WTC11 (cell line): ENCODE measurements at regions not wholly inside any gene's neighbourhood (a gene's known extent, or its start where the extent isn't known, plus 50 kb on each side); places are given as distances from the start of the nearest gene placed in this dataset.
"Not testable (repeated sequence)": the region's sequence is repeated elsewhere in the genome, so short reads cannot be mapped to it uniquely, and the experiment has no call there.

Experiments used
- ATAC-seq: fragments of 200-7000 bp; cut with Tn5 transposase; 2 replicates; pipeline ENCODE4 v1.10.0; 2021; ENCODE audit warnings: mild to moderate bottlenecking, moderate library complexity
- CTCF ChIA-PET: fragments of 300-600 bp; sonication (Branson Sonifier 250); formaldehyde crosslinking; loops from one replicate; lab custom pipeline; 2021; ENCODE audit warnings: antibody characterized with exemption; lab: Charles Lee
- POLR2A ChIA-PET: fragments of 350-600 bp; sonication (Branson Sonifier 250); formaldehyde crosslinking; loops from one replicate; lab custom pipeline; 2021; ENCODE audit warnings: antibody characterized with exemption; lab: Charles Lee
- DNase-seq: peaks from one replicate; pipeline ENCODE4 v3.0.0; 2021; ENCODE audit warnings: low spot score
- H3K27ac Mint-ChIP-seq: 2 replicates; pipeline ENCODE4 v1.8.0; 2021; ENCODE audit warnings: mixed read lengths
- H3K27me3 Mint-ChIP-seq: 2 replicates; pipeline ENCODE4 v1.8.0; 2021; ENCODE audit warnings: low read depth, mild to moderate bottlenecking, moderate library complexity, mixed read lengths
- H3K36me3 Mint-ChIP-seq: 2 replicates; pipeline ENCODE4 v1.8.0; 2021; ENCODE audit warnings: mixed read lengths
- H3K4me1 Mint-ChIP-seq: 2 replicates; pipeline ENCODE4 v1.8.0; 2022; ENCODE audit warnings: mixed read lengths
- H3K4me3 Mint-ChIP-seq: 2 replicates; pipeline ENCODE4 v1.8.0; 2021; ENCODE audit warnings: mild to moderate bottlenecking, moderate library complexity, mixed read lengths
- H3K9me3 Mint-ChIP-seq: 2 replicates; pipeline ENCODE4 v1.8.0; 2021; ENCODE audit warnings: mixed read lengths
- CDX4 ChIP-seq: fragments of 250-450 bp; sonication (Bioruptor Pico); IDR thresholded peaks from 2 replicates; pipeline ENCODE4 v1.9.0; 2021; ENCODE audit warnings: moderate library complexity, mild to moderate bottlenecking, inconsistent platforms, borderline replicate concordance
- FOXJ3 ChIP-seq: sonication (generic); formaldehyde crosslinking; IDR thresholded peaks from 2 replicates; pipeline ENCODE4 v1.9.0; 2021; ENCODE audit warnings: missing genetic modification reagents, mild to moderate bottlenecking, borderline replicate concordance
- GABPB1 ChIP-seq: sonication (generic); formaldehyde crosslinking; IDR thresholded peaks from 2 replicates; pipeline ENCODE4 v1.8.1; 2023; ENCODE audit warnings: mild to moderate bottlenecking, missing genetic modification reagents
- IRF1 ChIP-seq: sonication (generic); formaldehyde crosslinking; IDR thresholded peaks from 2 replicates; pipeline ENCODE4 v1.8.0; 2023; ENCODE audit warnings: missing genetic modification reagents
- IRF2 ChIP-seq: sonication (generic); formaldehyde crosslinking; IDR thresholded peaks from 2 replicates; pipeline ENCODE4 v1.8.0; 2022; ENCODE audit warnings: low read depth, missing genetic modification reagents, borderline replicate concordance
- JAZF1 ChIP-seq: fragments of 250-450 bp; sonication (Bioruptor Pico); IDR thresholded peaks from 2 replicates; pipeline ENCODE4 v1.9.0; 2021; ENCODE audit warnings: moderate library complexity, mild to moderate bottlenecking, inconsistent platforms
- JUN ChIP-seq: sonication (generic); formaldehyde crosslinking; IDR thresholded peaks from 2 replicates; pipeline ENCODE4 v1.8.0; 2023; ENCODE audit warnings: mild to moderate bottlenecking, missing genetic modification reagents
- MAX ChIP-seq: sonication (generic); formaldehyde crosslinking; IDR thresholded peaks from 2 replicates; pipeline ENCODE4 v1.8.0; 2022; ENCODE audit warnings: mild to moderate bottlenecking, missing genetic modification reagents
- NFYB ChIP-seq: sonication (generic); formaldehyde crosslinking; conservative IDR thresholded peaks from 2 replicates; pipeline ENCODE4 v1.8.0; 2022; ENCODE audit warnings: low read depth, missing genetic modification reagents
- NR2C2 ChIP-seq: sonication (generic); formaldehyde crosslinking; IDR thresholded peaks from 2 replicates; pipeline ENCODE4 v1.8.0; 2022; ENCODE audit warnings: mild to moderate bottlenecking, missing genetic modification reagents
- RELA ChIP-seq: sonication (generic); formaldehyde crosslinking; IDR thresholded peaks from 2 replicates; pipeline ENCODE4 v1.8.1; 2022; ENCODE audit warnings: missing genetic modification reagents, mild to moderate bottlenecking, borderline replicate concordance
- USF2 ChIP-seq: sonication (generic); formaldehyde crosslinking; IDR thresholded peaks from 2 replicates; pipeline ENCODE4 v1.8.1; 2023; ENCODE audit warnings: mild to moderate bottlenecking, missing genetic modification reagents, moderate library complexity
- ZNF232 ChIP-seq: sonication (generic); formaldehyde crosslinking; IDR thresholded peaks from 2 replicates; pipeline ENCODE4 v1.8.0; 2022; ENCODE audit warnings: mild to moderate bottlenecking, missing genetic modification reagents
- ZNF396 ChIP-seq: fragments of 250-450 bp; sonication (Bioruptor Pico); IDR thresholded peaks from 2 replicates; pipeline ENCODE4 v1.8.0; 2021; ENCODE audit warnings: mild to moderate bottlenecking, moderate library complexity, borderline replicate concordance
- ZNF416 ChIP-seq: fragments of 250-450 bp; sonication (Bioruptor Pico); IDR thresholded peaks from 2 replicates; pipeline ENCODE4 v1.9.0; 2021; ENCODE audit warnings: mild to moderate bottlenecking, inconsistent platforms
- ZNF425 ChIP-seq: fragments of 250-450 bp; sonication (Bioruptor Pico); conservative IDR thresholded peaks from 2 replicates; pipeline ENCODE4 v1.9.0; 2021; ENCODE audit warnings: mild to moderate bottlenecking
- ZNF671 ChIP-seq: fragments of 250-450 bp; sonication (Bioruptor Pico); IDR thresholded peaks from 2 replicates; pipeline ENCODE4 v1.8.0; 2021; ENCODE audit warnings: mild to moderate bottlenecking
- TF ChIP-seq, protein P1 (sequence below): fragments of 250-450 bp; sonication (Bioruptor Pico); IDR thresholded peaks from 2 replicates; pipeline ENCODE4 v2.1.2; 2022; ENCODE audit warnings: mild to moderate bottlenecking, moderate library complexity

GRCh38 chr2:80942766-80943165 is 638.2 kb upstream of the LRRTM1 start (continued):
- TF ChIP-seq CDX4 (CRISPR knock-in tag) (no peak), ZNF671 (no peak), ZNF232 (CRISPR knock-in tag) (no peak)
- TF ChIP-seq, all 79 proteins: peak for 0

DNA sequence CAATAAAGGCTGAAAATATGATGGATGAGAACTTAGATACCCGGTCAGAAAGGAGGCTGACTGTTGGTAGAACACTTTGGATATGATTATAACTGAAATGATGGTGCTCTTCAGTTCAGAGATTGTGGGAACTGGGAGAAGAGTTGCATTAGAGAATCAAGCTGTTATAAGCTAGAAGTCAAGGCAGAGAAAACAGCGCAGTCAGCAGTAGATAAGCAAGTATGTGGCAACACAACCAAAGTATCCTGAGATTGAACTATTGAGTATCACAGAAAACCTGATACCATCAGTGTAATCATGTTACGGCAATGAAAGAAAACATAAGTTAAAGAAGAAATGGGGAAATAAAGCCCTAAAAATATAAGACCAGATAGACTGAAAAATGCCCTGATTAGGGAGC is 633.9 kb upstream of the LRRTM1 start:
- POLR2A ChIA-PET: no interaction called here
- CTCF ChIA-PET: no interaction called here
- H3K4me3 Mint-ChIP-seq: no peak overlapping the region
- no peak for DNase-seq
- no peaks in the 10 kb centered on the region for H3K4me1 Mint-ChIP-seq
- no peaks in the 10 kb centered on the region; the same call in 1 of the 2 replicates for H3K36me3 Mint-ChIP-seq
- no peak for TF ChIP-seq IRF2 (CRISPR knock-in tag)
- TF ChIP-seq JUN (CRISPR knock-in tag): no peak
- no peak for TF ChIP-seq IRF1 (CRISPR knock-in tag)
- TF ChIP-seq ZNF425 (CRISPR knock-in tag): no peak
- TF ChIP-seq, all 79 proteins: peak for 0
- peaks cover 24% of the 10 kb centered on the region for H3K9me3 Mint-ChIP-seq
- no peaks in the 10 kb centered on the region for H3K27me3 Mint-ChIP-seq
- H3K27ac Mint-ChIP-seq: no peak overlapping the region
- ATAC-seq: no peak

GRCh38 chr2:80931820-80932219 is 627.3 kb upstream of the LRRTM1 start:
- CTCF ChIA-PET, DNase-seq, POLR2A ChIA-PET, H3K27me3 Mint-ChIP-seq, ATAC-seq, H3K27ac Mint-ChIP-seq, H3K4me3 Mint-ChIP-seq: not testable (repeated sequence)
- peaks cover 39% of the 10 kb centered on the region for H3K9me3 Mint-ChIP-seq
- H3K4me1 Mint-ChIP-seq: peaks cover 11% of the 10 kb centered on the region
- peaks cover 21% of the 10 kb centered on the region for H3K36me3 Mint-ChIP-seq

DNA sequence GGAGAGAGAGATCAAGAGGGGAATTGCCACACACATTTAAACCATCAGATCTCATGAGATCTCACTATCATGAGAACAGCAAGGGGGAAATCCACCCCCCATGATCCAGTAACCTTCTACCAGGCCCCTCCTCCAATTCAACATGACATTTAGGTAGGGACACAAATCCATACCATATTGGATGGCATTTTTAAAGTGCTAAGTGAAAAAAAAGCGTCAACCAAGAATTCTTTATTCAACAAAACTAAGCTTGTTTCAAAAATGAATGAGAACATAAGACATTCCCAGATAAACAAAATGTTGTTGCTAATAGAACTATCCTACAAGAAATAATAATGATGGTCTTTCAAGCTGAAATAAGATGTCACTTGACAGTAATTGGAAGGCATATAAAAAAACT is 626.2 kb upstream of the LRRTM1 start:
- TF ChIP-seq JUN (CRISPR knock-in tag) (no peak), ZNF416 (no peak), JAZF1 (CRISPR knock-in tag) (no peak), NFYB (CRISPR knock-in tag) (no peak), ZNF396 (no peak), NR2C2 (CRISPR knock-in tag) (no peak), USF2 (no peak), RELA (no peak), IRF2 (CRISPR knock-in tag) (no peak), MAX (CRISPR knock-in tag) (no peak), GABPB1 (CRISPR knock-in tag) (no peak), FOXJ3 (CRISPR knock-in tag) (no peak)
- TF ChIP-seq, protein P1, sequence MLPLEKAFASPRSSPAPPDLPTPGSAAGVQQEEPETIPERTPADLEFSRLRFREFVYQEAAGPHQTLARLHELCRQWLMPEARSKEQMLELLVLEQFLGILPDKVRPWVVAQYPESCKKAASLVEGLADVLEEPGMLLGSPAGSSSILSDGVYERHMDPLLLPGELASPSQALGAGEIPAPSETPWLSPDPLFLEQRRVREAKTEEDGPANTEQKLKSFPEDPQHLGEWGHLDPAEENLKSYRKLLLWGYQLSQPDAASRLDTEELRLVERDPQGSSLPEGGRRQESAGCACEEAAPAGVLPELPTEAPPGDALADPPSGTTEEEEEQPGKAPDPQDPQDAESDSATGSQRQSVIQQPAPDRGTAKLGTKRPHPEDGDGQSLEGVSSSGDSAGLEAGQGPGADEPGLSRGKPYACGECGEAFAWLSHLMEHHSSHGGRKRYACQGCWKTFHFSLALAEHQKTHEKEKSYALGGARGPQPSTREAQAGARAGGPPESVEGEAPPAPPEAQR (CRISPR knock-in tag): no peak
- no peak overlapping the region for H3K27ac Mint-ChIP-seq
- H3K27me3 Mint-ChIP-seq: no peaks in the 10 kb centered on the region; the same call in 1 of the 2 replicates
- ChIA-PET POLR2A (no interaction called here), CTCF (no interaction called here)
- peaks cover 21% of the 10 kb centered on the region for H3K4me1 Mint-ChIP-seq
- ATAC-seq (no peak), DNase-seq (no peak)
- peaks cover 35% of the 10 kb centered on the region for H3K9me3 Mint-ChIP-seq
- no peak overlapping the region for H3K4me3 Mint-ChIP-seq
- peaks cover 21% of the 10 kb centered on the region for H3K36me3 Mint-ChIP-seq
